AG20443 (cell line): ENCODE measurements at regions not wholly inside any gene's neighbourhood (a gene's known extent, or its start where the extent isn't known, plus 50 kb on each side); places are given as distances from the start of the nearest gene placed in this dataset.
"Not testable (repeated sequence)": the region's sequence is repeated elsewhere in the genome, so short reads cannot be mapped to it uniquely, and the experiment has no call there.

Source experiments
- DNase-seq: peaks from one replicate; pipeline ENCODE4 v3.0.0; 2012; ENCODE audit warnings: low spot score, mixed read lengths

GRCh38 chr6:56745971-56746370, 103.3 kb upstream of the DST start:
- DNase-seq, result no peak

DNA sequence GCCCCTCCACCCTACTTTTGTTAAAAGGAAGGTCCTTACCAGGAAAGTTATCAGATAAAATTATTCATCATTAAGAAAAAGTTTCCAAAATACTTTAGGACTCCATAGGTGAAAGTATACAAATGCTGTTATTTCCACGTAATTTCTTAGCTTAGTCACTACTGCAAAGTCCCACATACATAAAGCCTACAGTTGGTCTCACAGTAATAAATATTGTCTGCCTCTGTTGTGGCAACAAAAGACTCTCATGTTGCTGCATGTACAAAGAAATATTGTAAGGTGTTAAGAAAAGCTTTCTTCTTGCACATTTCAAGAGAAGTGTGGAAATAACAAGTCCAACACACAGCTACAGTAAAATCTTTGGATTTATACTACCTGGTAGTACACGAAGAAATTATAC, 102.4 kb upstream of the DST start:
- DNase-seq, result no peak

DNA sequence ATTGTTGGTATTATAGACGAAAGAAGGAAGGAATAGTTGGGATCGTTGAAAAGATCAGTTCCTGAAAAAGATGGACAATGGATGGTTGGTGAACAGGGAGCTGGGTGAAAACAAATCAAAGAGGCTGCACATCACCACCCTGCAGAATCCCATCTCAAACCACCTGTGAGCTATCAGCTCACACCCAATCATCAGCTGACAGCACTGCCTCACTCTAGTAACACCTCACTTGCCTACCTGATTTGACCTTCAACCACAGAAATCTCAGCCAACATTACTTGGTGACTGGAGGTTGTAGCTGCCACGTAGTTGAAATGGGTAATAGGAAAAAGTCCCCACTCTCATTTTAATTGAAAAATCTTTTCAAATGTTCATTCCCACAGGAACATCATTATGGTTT, 101.8 kb upstream of the DST start:
- no peak for DNase-seq

DNA sequence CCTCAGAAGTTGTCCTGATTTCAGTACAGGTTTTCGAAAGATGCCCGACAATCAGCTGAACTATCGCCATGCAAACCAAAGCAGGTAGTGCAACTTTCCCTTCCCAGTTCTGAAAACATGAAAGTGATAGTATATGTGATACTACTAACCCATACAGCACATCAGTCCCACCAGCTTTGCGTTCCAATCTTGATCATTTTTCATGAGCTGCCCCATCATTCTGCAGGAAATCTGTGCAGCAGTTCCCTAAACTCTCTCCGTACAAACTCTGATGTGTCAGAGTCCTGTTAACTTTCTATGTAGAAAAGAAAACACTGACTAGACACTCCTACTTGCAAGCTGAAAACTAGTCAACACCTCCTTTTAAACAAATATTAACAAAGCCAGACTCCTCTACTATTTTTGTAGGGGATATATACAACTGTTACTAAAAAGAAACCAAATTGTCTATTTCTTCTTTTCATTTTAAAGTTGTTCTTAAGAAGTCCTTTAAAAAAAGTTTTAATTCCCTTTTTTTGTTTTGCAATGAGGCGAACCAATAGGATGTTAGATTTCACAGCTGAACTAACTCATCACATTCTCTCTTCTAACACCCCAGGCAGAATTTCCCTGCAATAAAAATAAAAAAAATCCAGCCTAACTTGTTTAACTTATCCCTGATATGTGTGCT, 99.6 kb upstream of the DST start:
- DNase-seq, result no peak

- DNase-seq, result no peak
Measured at GRCh38 chr6:56741472-56741871, 98.8 kb upstream of the DST start.

DNA sequence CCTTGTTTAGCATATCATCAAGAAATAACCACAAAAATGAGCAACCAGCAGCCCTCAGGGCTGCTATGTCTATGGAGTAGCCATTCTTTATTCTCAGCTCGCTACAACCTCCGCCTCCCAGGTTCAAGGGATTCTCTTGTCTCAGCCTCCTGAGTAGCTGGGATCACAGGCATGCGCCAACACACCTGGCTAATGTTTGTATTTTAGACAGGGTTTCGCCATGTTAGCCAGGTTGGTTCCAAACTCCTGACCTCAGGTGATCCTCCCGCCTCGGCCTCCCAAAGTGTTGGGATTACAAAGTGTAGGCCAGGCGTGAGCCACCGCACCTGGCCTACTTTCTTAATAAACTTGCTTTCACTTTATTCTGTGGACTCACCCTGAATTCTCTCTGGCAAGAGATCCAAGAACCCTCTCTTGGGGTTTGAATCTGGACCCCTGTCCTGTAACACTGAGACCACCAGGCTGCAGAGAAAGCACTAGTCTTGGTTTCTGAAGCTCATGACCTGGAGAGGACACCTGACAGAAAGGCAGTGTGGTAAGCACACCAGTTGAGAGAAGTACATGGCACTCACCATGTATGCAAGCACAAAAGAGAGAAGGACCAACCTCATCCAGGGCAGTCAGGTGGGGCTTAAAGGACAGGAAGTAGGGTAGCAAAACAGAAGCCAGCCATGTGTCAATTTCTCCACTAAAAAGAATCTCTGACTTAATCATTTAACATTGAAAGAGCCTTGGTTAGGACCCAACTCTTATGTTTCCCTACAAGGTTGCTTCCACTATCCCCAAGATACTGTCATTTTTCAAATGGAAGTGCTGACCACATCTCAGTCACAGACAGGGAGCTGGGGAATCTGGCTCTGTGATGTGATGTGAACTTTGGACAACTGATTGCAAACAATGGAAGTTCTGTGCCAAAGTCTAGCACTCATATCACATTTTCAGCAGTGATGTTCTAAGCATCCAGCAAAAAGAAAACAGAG, 97.4 kb upstream of the DST start:
- DNase-seq, result no peak

DNA sequence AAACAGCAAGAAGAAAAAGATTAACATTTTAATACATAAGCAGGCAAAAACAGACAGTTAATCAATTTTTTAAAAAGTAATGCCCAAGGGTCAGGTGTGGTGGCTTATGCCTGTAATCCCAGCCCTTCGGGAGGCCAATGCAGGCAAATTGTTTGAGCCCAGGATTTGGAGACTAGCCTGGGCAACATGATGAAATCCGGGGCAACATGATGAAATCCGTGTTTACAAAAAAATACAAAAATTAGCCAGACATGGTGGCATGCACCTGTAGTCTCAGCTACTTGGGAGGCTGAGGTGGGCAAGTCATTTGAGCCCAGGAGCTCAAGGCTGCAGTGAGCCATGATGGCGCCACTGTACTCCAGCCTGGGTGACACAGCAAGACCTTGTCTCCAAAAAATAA, 94.1 kb upstream of the DST start:
- DNase-seq, result no peak

DNA sequence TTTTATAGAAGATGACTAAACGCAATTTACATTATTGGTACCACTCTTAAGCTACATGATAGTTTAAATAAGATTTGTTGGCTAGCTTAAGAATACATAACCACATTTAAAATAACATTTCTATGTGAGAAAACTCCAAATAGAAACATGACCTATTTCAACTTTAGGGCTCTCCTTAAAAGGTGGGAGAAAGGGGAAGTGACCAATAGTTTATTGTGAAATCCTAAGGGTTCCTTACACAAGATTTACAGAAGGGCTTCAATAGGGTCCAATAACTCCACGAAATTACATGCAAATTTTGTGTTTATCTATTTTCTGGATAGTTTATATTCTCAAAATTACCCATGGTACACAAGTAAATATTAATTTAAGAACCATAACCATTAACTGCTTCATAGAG, 91.6 kb upstream of the DST start:
- DNase-seq, result no peak

DNA sequence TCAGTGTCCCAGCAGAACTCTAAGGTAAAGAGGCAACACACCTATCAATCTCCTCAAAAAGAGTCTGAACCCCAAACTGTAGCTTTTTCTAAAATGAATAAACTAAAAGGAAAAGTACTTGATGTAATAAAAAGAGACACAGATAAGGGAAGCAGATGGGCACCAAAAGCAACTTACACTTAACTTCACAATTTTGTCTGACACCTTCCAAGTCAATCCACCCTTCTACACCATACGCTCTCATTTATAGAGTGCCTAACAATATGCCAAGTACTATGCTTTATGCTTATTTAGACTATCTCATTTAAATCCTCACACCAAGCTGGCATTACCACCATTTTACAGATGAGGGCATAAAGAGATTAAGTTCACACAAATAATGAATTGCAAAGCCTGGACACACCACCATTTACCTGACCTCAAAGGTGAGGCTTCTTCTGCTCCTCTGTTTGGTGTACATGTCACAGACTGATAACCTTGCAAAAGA, 90.6 kb upstream of the DST start:
- no peak for DNase-seq

DNA sequence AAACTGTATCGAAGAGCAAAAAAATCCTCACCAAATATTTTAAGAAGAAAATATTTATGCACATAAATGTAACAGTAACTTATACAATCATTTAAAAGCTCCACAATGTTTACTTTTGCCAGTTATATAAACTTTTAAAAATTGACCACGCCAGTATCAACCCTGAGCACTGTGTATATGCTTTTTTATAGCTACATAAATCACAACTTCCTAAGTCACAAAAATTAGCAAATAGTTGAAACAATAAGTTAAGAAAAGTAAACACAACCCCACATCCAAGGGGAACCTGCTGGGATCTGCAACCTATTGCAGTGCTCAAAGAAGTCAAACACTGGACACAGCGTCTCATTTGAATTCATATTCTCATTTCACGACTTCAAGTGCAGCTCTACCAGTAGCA, 89.8 kb upstream of the DST start:
- no peak for DNase-seq

GRCh38 chr6:56730663-56731529, 88.2 kb upstream of the DST start:
- peak; percentile 47 for DNase-seq

- peak; percentile 53 for DNase-seq
Measured at GRCh38 chr6:56729719-56730118, 87.0 kb upstream of the DST start.

DNA sequence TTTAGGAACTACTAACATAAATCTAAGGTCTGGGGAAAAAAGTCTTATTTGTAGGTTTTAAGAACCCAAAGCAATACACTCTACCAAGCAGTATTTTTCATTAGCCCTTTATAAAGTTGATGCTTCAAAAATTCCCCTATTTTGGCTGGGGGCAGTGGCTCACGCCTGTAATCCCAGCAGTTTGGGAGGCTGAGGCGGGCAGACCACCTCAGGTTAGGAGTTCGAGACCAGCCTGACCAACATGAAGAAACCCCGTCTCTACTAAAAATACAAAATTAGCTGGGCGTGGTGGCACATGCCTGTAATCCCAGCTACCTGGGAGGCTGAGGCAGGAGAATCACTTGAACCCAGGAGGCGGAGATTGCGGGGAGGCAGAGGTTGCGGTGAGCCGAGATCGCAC, 86.5 kb upstream of the DST start:
- DNase-seq, result not testable (repeated sequence)

DNA sequence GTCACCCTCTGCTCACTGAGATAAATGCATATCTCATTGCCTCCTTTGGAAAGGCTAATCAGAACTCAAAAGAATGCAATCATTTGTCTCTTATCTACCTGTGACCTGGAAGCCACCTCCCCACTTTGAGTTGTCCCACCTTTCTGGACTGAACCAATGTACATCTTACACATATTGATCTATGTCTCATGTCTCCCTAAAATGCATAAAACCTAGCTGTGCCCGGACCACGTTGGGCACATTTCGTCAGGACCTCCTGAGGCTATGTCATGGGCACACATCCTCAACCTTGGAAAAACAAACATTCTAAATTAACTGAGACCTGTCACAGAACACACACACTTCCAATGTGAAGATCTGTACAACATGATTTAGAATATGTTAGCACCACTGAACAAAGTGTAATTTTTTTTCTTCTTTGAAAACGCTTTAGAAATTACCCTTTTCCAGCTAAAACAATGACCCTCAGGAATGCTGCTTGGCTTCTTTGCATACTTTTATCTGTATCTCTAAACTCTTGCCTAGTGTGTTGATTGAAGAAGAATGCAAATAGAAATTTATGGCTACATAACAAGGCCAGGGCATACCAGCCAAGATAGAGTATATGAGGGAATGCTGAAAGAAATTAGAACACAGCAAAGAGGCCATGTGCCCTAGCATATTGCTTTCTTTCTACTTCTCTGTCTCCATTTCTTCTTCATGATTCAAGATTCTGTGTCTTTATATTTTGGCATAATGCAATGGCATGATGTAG, 84.6 kb upstream of the DST start:
- DNase-seq, result peak; percentile 56

- no peak for DNase-seq
Measured at GRCh38 chr6:56725254-56725653, 82.6 kb upstream of the DST start.

GRCh38 chr6:56724455-56724854, 81.8 kb upstream of the DST start:
- DNase-seq, result peak; percentile 35

DNA sequence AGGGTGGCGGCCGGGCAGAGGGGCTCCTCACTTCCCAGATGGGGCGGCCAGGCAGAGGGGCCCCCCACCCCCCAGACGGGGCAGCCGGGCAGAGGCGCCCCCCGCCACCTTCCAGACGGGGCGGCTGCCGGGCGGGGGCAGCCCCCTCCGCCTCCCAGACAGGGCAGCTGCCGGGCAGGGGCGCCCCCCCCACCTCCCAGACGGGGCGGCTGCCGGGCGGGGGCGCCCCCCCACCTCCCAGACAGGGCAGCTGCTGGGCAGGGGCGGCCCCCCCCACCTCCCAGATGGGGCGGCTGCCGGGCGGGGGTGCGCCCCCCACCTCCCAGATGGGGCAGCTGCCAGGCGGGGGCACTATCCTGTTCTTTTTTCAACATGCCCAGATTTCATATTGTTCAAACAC, 78.2 kb upstream of the DST start:
- no peak for DNase-seq

- DNase-seq, result not testable (repeated sequence)
Measured at GRCh38 chr6:56720202-56720601, 77.5 kb upstream of the DST start.

DNA sequence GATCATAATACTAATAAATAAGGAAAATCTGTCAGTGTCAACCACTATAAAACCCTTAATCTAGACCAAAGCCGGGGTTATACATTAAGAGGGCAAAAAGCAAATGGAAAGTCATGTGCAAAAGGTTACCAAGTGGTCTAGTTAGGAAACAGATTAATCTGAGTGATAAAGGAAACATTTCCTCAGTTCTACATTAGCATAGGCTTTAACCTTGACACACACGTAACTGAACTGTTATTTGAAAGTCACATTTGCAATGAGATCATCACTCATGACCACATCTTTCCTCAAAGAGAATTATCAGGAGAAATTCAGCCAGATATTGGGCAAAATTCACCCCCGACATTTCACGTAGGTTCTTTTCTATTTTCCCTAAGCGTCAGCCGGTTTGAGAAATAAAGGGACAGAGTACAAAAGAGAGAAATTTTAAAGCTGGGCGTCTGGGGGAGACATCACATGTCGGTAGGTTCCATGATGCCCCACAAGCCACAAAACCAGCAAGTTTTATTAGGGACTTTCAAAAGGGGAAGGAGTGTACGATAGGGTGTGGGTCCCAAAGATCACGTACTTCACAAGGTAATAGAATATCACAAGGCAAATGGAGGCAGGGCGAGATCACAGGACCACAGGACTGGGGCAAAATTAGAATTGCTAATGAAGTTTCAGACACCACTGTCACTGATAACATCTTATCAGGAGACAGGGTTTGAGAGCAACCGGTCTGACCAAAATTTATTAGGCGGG, 76.8 kb upstream of the DST start:
- not testable (repeated sequence) for DNase-seq

GRCh38 chr6:56718236-56718635, 75.5 kb upstream of the DST start:
- DNase-seq, result no peak

GRCh38 chr6:56716229-56716628, 73.5 kb upstream of the DST start:
- DNase-seq, result no peak
